ENCODE measurements at regions not wholly inside any gene's neighbourhood (a gene's known extent, or its start where the extent isn't known, plus 50 kb on each side); places are given as distances from the start of the nearest gene placed in this dataset.

DNA sequence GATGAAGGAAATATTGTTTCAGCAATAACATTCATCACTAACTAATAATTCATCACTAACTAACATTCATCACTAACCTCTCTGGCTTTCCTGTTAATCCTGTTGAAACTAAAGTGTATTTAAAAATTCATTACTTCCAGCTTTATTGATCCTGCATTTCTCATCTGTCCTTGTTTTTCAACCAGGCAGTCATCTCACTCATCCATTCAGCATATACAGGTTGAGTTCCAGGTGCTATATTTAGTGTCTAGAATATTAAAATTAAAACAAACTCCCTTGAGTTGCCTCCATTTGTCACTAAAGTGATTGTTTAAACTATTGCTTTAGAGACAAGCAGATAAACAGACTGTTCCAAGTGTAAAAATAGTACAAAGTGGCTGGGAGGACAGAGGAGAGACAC, 58.1 kb downstream of the ATXN7L3B start:
- TF ChIP-seq ZNF565 (CRISPR knock-in tag; conservative IDR thresholded peaks at IDR 0.05; ENCODE audit: low read depth) (no peak), BACH2 (CRISPR knock-in tag; IDR thresholded peaks at IDR 0.05; ENCODE audit: borderline replicate concordance) (no peak), ISL1 (CRISPR knock-in tag; IDR thresholded peaks at IDR 0.05) (no peak), ZNF70 (CRISPR knock-in tag; IDR thresholded peaks at IDR 0.05) (no peak), ZFP30 (CRISPR knock-in tag; IDR thresholded peaks at IDR 0.05) (no peak), GLIS3 (CRISPR knock-in tag; IDR thresholded peaks at IDR 0.05) (no peak), RARB (CRISPR knock-in tag; IDR thresholded peaks at IDR 0.05) (no peak), ARNTL (CRISPR knock-in tag; IDR thresholded peaks at IDR 0.05; ENCODE audit: borderline replicate concordance, low read depth) (no peak), TOX (CRISPR knock-in tag; IDR thresholded peaks at IDR 0.05; ENCODE audit: borderline replicate concordance) (no peak), ESRRG (CRISPR knock-in tag; IDR thresholded peaks at IDR 0.05) (no peak), TCF4 (CRISPR knock-in tag; IDR thresholded peaks at IDR 0.05; ENCODE audit: borderline replicate concordance) (no peak), OSR1 (CRISPR knock-in tag; IDR thresholded peaks at IDR 0.05) (no peak)
- TF ChIP-seq, protein P1, sequence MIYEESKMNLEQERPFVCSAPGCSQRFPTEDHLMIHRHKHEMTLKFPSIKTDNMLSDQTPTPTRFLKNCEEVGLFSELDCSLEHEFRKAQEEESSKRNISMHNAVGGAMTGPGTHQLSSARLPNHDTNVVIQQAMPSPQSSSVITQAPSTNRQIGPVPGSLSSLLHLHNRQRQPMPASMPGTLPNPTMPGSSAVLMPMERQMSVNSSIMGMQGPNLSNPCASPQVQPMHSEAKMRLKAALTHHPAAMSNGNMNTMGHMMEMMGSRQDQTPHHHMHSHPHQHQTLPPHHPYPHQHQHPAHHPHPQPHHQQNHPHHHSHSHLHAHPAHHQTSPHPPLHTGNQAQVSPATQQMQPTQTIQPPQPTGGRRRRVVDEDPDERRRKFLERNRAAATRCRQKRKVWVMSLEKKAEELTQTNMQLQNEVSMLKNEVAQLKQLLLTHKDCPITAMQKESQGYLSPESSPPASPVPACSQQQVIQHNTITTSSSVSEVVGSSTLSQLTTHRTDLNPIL (CRISPR knock-in tag; IDR thresholded peaks at IDR 0.05; ENCODE audit: low read depth) = no peak
- TF ChIP-seq, protein P2, sequence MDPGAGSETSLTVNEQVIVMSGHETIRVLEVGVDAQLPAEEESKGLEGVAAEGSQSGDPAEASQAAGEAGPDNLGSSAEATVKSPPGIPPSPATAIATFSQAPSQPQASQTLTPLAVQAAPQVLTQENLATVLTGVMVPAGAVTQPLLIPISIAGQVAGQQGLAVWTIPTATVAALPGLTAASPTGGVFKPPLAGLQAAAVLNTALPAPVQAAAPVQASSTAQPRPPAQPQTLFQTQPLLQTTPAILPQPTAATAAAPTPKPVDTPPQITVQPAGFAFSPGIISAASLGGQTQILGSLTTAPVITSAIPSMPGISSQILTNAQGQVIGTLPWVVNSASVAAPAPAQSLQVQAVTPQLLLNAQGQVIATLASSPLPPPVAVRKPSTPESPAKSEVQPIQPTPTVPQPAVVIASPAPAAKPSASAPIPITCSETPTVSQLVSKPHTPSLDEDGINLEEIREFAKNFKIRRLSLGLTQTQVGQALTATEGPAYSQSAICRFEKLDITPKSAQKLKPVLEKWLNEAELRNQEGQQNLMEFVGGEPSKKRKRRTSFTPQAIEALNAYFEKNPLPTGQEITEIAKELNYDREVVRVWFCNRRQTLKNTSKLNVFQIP (CRISPR knock-in tag; IDR thresholded peaks at IDR 0.05; ENCODE audit: borderline replicate concordance, low read depth) = no peak
- TF ChIP-seq, protein P3, sequence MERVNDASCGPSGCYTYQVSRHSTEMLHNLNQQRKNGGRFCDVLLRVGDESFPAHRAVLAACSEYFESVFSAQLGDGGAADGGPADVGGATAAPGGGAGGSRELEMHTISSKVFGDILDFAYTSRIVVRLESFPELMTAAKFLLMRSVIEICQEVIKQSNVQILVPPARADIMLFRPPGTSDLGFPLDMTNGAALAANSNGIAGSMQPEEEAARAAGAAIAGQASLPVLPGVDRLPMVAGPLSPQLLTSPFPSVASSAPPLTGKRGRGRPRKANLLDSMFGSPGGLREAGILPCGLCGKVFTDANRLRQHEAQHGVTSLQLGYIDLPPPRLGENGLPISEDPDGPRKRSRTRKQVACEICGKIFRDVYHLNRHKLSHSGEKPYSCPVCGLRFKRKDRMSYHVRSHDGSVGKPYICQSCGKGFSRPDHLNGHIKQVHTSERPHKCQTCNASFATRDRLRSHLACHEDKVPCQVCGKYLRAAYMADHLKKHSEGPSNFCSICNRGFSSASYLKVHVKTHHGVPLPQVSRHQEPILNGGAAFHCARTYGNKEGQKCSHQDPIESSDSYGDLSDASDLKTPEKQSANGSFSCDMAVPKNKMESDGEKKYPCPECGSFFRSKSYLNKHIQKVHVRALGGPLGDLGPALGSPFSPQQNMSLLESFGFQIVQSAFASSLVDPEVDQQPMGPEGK (CRISPR knock-in tag; IDR thresholded peaks at IDR 0.05; ENCODE audit: borderline replicate concordance) = no peak
- TF ChIP-seq, protein P4, sequence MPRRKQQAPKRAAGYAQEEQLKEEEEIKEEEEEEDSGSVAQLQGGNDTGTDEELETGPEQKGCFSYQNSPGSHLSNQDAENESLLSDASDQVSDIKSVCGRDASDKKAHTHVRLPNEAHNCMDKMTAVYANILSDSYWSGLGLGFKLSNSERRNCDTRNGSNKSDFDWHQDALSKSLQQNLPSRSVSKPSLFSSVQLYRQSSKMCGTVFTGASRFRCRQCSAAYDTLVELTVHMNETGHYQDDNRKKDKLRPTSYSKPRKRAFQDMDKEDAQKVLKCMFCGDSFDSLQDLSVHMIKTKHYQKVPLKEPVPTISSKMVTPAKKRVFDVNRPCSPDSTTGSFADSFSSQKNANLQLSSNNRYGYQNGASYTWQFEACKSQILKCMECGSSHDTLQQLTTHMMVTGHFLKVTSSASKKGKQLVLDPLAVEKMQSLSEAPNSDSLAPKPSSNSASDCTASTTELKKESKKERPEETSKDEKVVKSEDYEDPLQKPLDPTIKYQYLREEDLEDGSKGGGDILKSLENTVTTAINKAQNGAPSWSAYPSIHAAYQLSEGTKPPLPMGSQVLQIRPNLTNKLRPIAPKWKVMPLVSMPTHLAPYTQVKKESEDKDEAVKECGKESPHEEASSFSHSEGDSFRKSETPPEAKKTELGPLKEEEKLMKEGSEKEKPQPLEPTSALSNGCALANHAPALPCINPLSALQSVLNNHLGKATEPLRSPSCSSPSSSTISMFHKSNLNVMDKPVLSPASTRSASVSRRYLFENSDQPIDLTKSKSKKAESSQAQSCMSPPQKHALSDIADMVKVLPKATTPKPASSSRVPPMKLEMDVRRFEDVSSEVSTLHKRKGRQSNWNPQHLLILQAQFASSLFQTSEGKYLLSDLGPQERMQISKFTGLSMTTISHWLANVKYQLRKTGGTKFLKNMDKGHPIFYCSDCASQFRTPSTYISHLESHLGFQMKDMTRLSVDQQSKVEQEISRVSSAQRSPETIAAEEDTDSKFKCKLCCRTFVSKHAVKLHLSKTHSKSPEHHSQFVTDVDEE (CRISPR knock-in tag; IDR thresholded peaks at IDR 0.05) = no peak
- no peak for ATAC-seq

DNA sequence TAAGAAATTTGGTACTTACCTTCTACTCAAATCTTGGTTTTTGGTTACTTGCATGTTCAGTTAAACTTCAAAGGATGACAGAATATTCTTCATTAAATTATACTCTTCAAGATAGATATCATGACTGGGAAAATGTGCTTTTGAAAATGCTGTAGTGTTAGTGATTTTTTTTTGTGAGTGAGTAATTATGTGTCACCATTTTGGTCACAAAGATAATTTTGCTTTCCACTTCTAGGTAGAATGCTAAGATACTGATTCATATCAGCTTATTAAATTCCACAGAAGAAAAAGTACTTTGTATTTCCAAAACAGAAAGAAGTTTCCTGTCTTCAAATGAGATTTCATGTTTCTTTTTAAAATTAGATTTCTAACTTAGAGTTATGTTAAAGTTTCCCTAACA, 61.2 kb downstream of the ATXN7L3B start:
- TF ChIP-seq RARB (CRISPR knock-in tag; IDR thresholded peaks at IDR 0.05) (no peak), TCF4 (CRISPR knock-in tag; IDR thresholded peaks at IDR 0.05; ENCODE audit: borderline replicate concordance) (no peak), OSR1 (CRISPR knock-in tag; IDR thresholded peaks at IDR 0.05) (no peak), ZNF70 (CRISPR knock-in tag; IDR thresholded peaks at IDR 0.05) (no peak), GLIS3 (CRISPR knock-in tag; IDR thresholded peaks at IDR 0.05) (no peak)
- TF ChIP-seq, protein P4 (CRISPR knock-in tag; IDR thresholded peaks at IDR 0.05) = no peak
- no peak for ATAC-seq

DNA sequence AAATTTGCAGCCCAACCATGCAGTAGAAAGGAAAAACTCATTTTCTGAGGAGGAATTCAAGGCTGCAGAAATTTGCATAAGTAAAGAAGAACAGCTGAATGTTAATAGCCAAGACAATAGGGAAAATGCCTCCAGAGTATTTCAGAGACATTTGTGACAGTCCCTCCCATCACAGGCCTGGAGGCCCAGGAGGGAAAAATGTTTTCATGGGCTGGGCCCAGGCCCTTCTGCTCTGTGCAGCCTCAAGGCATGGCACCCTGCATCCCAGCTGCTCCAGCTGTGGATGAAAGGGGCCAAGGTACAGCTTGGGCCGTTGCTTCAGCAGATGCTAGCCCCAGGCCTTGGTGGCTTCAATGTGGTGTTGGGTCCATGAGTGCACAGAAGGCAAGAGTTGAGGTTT, 62.3 kb downstream of the ATXN7L3B start:
- ATAC-seq = no peak
- TF ChIP-seq PPARA (CRISPR knock-in tag; IDR thresholded peaks at IDR 0.05; ENCODE audit: borderline replicate concordance) (no peak), ZC3H10 (CRISPR knock-in tag; IDR thresholded peaks at IDR 0.05) (no peak), ZFP3 (CRISPR knock-in tag; IDR thresholded peaks at IDR 0.05) (no peak), BACH2 (CRISPR knock-in tag; IDR thresholded peaks at IDR 0.05; ENCODE audit: borderline replicate concordance) (no peak), TOX (CRISPR knock-in tag; IDR thresholded peaks at IDR 0.05; ENCODE audit: borderline replicate concordance) (no peak)
- TF ChIP-seq, protein P3 (CRISPR knock-in tag; IDR thresholded peaks at IDR 0.05; ENCODE audit: borderline replicate concordance) = no peak
- TF ChIP-seq, protein P2 (CRISPR knock-in tag; IDR thresholded peaks at IDR 0.05; ENCODE audit: borderline replicate concordance, low read depth) = no peak
- TF ChIP-seq, protein P4 (CRISPR knock-in tag; IDR thresholded peaks at IDR 0.05) = no peak
